ENCODE measurements at regions not wholly inside any gene's neighbourhood (a gene's known extent, or its start where the extent isn't known, plus 50 kb on each side); places are given as distances from the start of the nearest gene placed in this dataset.

- no peak for TF ChIP-seq CTCF (conservative IDR thresholded peaks at IDR 0.05; ENCODE audit: low read length)
- no peak for TF ChIP-seq EZH2phosphoT487 (IDR thresholded peaks at IDR 0.05; ENCODE audit: borderline replicate concordance, low read depth, low read length)
Observed at GRCh38 chr12:67154901-67155300, 114.3 kb upstream of the CAND1 start.
